Stomach (tissue), 8 donors: ENCODE measurements at regions not wholly inside any gene's neighbourhood (a gene's known extent, or its start where the extent isn't known, plus 50 kb on each side); places are given as distances from the start of the nearest gene placed in this dataset.
"Not testable (repeated sequence)": the region's sequence is repeated elsewhere in the genome, so short reads cannot be mapped to it uniquely, and the experiment has no call there.

Experiments used
- DNase-seq, 2 donors: peaks; one replicate each; pipeline versions ENCODE4 v3.0.0 to v3.0.0-alpha.2; 2013 to 2019
- H3K27ac ChIP-seq, 5 donors: fragments of 200-600 bp in 4 of 5; sonication (generic) in 4 of 5; one replicate each; pipeline ENCODE4 v1.5.1; 2013 to 2019; ENCODE audit warnings: mild to moderate bottlenecking in 1 of 5, moderate library complexity in 1 of 5
- H3K27me3 ChIP-seq, 3 donors: fragments of 200-600 bp; sonication (generic); one replicate each; pipeline ENCODE4 v1.5.1; 2017 to 2019; ENCODE audit warnings: mixed run types in 1 of 3
- H3K36me3 ChIP-seq, 4 donors: fragments of 200-600 bp; sonication (generic); 1 replicate in 3 of 4; 2 replicates in 1 of 4; pipeline ENCODE4 v1.5.1; 2016 to 2019
- H3K4me1 ChIP-seq, 4 donors: fragments of 200-600 bp; sonication (generic); one replicate each; pipeline ENCODE4 v1.5.1; 2016 to 2019
- H3K4me3 ChIP-seq, 4 donors: fragments of 200-600 bp; sonication (generic) in 3 of 4; one replicate each; pipeline ENCODE4 v1.5.1; 2016 to 2019; ENCODE audit warnings: mild to moderate bottlenecking in 1 of 4
- H3K9me3 ChIP-seq, 4 donors: fragments of 200-600 bp; sonication (generic); one replicate each; pipeline ENCODE4 v1.5.1; 2016 to 2019
- CTCF ChIP-seq, 7 experiments: fragments of 450-650 bp in 4 of 7; fragments of 200-600 bp in 3 of 7; sonication (generic) in 3 of 7; IDR thresholded peaks; one replicate each; pipeline ENCODE4 v1.5.1; 2016 to 2019; ENCODE audit warnings: antibody characterized with exemption in 7 of 7, control low read depth in 2 of 7, mild to moderate bottlenecking in 1 of 7
- EP300 ChIP-seq: sonication (generic); formaldehyde crosslinking; IDR thresholded peaks from one replicate; pipeline ENCODE4 v1.6.1; 2017; ENCODE audit warnings: antibody characterized with exemption
- POLR2A ChIP-seq, 4 donors: fragments of 450-650 bp; IDR thresholded peaks; one replicate each; pipeline ENCODE4 v1.6.1; 2016; ENCODE audit warnings: antibody characterized with exemption in 4 of 4, control low read depth in 2 of 4, mild to moderate bottlenecking in 1 of 4, moderate library complexity in 1 of 4
- POLR2AphosphoS5 ChIP-seq, 3 donors: sonication (generic); formaldehyde crosslinking; IDR thresholded peaks; one replicate each; pipeline ENCODE4 v1.6.1; 2016; ENCODE audit warnings: antibody characterized with exemption in 3 of 3
- WGBS, 5 donors: extraction: QIAGEN DNeasy Blood & Tissue Kit in 3 of 5; methylation state at CpG; one replicate each; pipeline versions ENCODE4 v1.1.5 to v1.1.7; 2013 to 2018; 5-methylcytosine and 5-hydroxymethylcytosine counted together
- intact Hi-C: fragments of 100-400 bp; cut with DNase I; formaldehyde crosslinking; loops from one replicate; pipeline ENCODE4 v1.15.1; 2023; ENCODE audit warnings: low total_unique reads
- donor health status: healthy with polysubstance abuse.
- donor health status: Bipolar disorder and iron deficiency.
- donor health status: healthy.

- Histone ChIP-seq H3K4me1 (no peaks in the 10 kb centered on the region), H3K36me3 (no peaks in the 10 kb centered on the region), H3K27ac (no peak overlapping the region), H3K4me3 (no peak overlapping the region), H3K9me3 (no peaks in the 10 kb centered on the region), H3K27me3 (no peaks in the 10 kb centered on the region)
- intact Hi-C loops: no loop called here
- WGBS, 5 donors: 73 to 84% (median 76%) methylated on average over 3 of the region's 3 CpGs
- DNase-seq: no peak
- TF ChIP-seq CTCF (IDR thresholded peaks at IDR 0.05): no peak
- peak in 1 of 3 donors; percentile 7 for TF ChIP-seq POLR2AphosphoS5 (IDR thresholded peaks at IDR 0.05)
Measured at GRCh38 chr1:196002906-196003305, 605.3 kb downstream of the KCNT2 start.

- WGBS, 5 donors: 39 to 64% (median 49%) methylated on average over 4 of the region's 4 CpGs
- H3K27me3 ChIP-seq, intact Hi-C loops, H3K4me1 ChIP-seq, H3K9me3 ChIP-seq, H3K36me3 ChIP-seq, H3K27ac ChIP-seq, H3K4me3 ChIP-seq: not testable (repeated sequence)
- DNase-seq: peak in 1 of 2 donors; percentile 17
Measured at GRCh38 chr1:196002296-196002695, 605.9 kb downstream of the KCNT2 start.

- H3K36me3 ChIP-seq: no peaks in the 10 kb centered on the region
- no peak for DNase-seq
- H3K27ac ChIP-seq: no peak overlapping the region
- intact Hi-C loops: no loop called here
- WGBS, 5 donors: 67 to 88% (median 71%) methylated on average over 3 of the region's 3 CpGs
- no peaks in the 10 kb centered on the region for H3K4me1 ChIP-seq
- no peaks in the 10 kb centered on the region for H3K9me3 ChIP-seq
- H3K4me3 ChIP-seq: no peak overlapping the region
- no peaks in the 10 kb centered on the region for H3K27me3 ChIP-seq
- no peak for TF ChIP-seq POLR2A (IDR thresholded peaks at IDR 0.05)
- TF ChIP-seq CTCF (IDR thresholded peaks at IDR 0.05): no peak
- no peak for TF ChIP-seq POLR2AphosphoS5 (IDR thresholded peaks at IDR 0.05)
- TF ChIP-seq EP300: no peak
Measured at GRCh38 chr1:196001188-196001587, 607.1 kb downstream of the KCNT2 start.

GRCh38 chr1:195999022-195999421 is 609.2 kb downstream of the KCNT2 start:
- H3K9me3 ChIP-seq: no peaks in the 10 kb centered on the region
- intact Hi-C loops: no loop called here
- no peak overlapping the region for H3K27ac ChIP-seq
- H3K4me3 ChIP-seq: no peak overlapping the region
- 78 to 92% (median 88%) methylated on average over 2 of the region's 2 CpGs for WGBS, 5 donors
- no peak for TF ChIP-seq POLR2AphosphoS5 (IDR thresholded peaks at IDR 0.05)
- TF ChIP-seq EP300: no peak
- no peak for TF ChIP-seq CTCF (IDR thresholded peaks at IDR 0.05)
- TF ChIP-seq POLR2A (IDR thresholded peaks at IDR 0.05): no peak
- no peak for DNase-seq
- no peaks in the 10 kb centered on the region for H3K36me3 ChIP-seq
- H3K27me3 ChIP-seq: no peaks in the 10 kb centered on the region
- no peaks in the 10 kb centered on the region for H3K4me1 ChIP-seq

- Histone ChIP-seq H3K9me3 (no peaks in the 10 kb centered on the region), H3K36me3 (no peaks in the 10 kb centered on the region), H3K4me3 (no peak overlapping the region), H3K4me1 (no peaks in the 10 kb centered on the region), H3K27ac (no peak overlapping the region), H3K27me3 (no peaks in the 10 kb centered on the region)
- DNase-seq: no peak
- intact Hi-C loops: no loop called here
- TF ChIP-seq CTCF (IDR thresholded peaks at IDR 0.05) (no peak), POLR2A (IDR thresholded peaks at IDR 0.05) (no peak), POLR2AphosphoS5 (IDR thresholded peaks at IDR 0.05) (no peak), EP300 (no peak)
- WGBS, 5 donors: 70 to 79% (median 75%) methylated on average over 3 of the region's 3 CpGs
Measured at GRCh38 chr1:195981448-195982139, 626.6 kb downstream of the KCNT2 start.
